ENCODE measurements at regions not wholly inside any gene's neighbourhood (a gene's known extent, or its start where the extent isn't known, plus 50 kb on each side); places are given as distances from the start of the nearest gene placed in this dataset.
A peak's percentile ranks its signal among the peaks of the same experiment; 100 is the strongest.
"Not testable (repeated sequence)": the region's sequence is repeated elsewhere in the genome, so short reads cannot be mapped to it uniquely, and the experiment has no call there.

GRCh38 chr12:131380965-131381705 is 329.8 kb upstream of the SFSWAP start:
- FAIRE-seq, result no peak
- no peak for DNase-seq (ENCODE audit: low spot score in 2 of 2)

DNA sequence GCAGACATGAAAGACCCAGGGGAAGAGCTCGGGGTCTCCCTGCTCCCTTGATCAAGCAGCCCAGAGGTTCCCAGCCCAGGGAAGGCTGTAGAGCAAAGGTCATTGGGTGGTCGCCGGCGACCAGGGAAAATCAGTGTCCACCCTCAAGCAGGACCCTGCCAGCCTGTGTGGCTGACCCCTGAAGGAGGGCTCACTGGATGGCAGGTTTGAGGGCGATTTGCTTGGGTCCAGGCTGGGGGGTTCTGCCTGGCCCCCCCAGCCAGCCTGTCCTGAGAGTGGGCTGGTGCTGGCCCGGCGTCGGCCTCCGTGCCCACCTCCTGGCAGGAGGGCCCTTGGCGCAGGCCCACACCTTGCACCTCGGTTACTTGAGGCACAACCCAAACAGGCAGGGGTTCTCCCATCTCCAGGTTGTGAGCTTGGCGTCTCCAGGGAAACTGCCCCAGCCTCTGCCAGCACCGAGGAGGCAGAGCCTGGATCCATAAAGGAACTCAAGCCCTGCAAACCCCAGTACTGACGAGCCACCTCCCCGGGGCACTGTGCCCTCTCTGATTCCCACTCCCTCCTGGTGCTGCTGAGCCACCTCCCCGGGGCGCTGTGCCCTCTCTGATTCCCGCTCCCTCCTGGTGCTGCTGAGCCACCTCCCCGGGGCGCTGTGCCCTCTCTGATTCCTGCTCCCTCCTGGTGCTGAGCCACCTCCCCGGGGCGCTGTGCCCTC is 329.0 kb upstream of the SFSWAP start:
- no peak for DNase-seq (ENCODE audit: low spot score in 2 of 2)
- FAIRE-seq, result no peak

DNA sequence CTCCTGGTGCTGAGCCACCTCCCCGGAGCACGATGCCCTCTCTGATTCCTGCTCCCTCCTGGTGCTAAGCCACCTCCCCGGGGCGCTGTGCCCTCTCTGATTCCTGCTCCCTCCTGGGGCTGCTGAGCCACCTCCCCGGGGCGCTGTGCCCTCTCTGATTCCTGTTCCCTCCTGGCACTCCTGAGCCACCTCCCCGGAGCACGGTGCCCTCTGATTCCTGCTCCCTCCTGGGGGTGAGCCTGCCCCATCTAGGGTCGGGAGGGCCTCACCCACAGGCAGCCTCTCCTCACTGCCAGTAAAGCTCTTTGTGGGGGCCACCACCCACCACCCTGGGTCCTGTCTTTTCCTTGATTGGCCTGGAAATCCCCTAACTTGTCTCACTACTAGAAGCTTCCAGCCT is 327.6 kb upstream of the SFSWAP start:
- FAIRE-seq (no peak), DNase-seq (ENCODE audit: low spot score in 2 of 2) (no peak)

DNA sequence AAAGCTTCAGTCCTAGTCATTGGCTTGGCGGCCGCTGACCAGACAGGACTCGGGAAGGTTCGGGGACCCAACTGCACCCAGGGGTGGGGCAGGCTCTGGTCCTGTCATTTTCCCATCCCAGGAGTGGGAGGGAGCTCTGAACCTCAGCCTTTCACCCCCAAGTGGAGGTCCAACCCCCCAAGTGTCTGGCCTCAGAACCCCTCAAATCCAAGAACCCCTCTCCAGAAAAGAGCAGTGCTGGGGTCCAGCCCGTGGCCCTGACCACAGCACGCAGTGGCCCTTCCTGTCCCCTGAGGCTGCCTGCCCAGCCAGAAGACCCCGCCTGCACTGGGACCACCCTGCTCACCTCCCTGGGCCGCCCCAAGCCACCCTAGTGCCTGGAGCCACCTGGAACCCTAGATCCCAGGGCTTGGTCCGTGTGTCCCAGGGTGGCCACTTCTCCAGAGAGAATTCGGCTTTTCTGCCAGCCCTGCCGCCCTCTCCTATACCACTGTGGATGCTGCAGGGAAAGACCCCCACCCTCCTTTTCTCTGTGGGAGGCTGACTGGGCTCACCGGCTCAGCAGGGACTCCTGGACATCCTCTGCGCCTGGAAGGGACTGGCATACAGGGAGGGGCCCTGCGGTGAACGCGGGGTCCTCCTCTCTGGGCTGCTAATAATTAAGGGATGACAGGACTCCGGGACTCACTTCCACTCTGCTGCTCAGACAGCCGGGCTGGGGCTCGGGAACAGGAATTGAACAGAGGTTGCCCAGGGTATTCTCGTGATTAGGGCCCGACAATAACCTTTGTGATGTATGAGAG is 326.9 kb upstream of the SFSWAP start:
- DNase-seq (ENCODE audit: low spot score in 2 of 2) (no peak), FAIRE-seq (no peak)

- FAIRE-seq (no peak), DNase-seq (ENCODE audit: low spot score in 2 of 2) (no peak)
These were observed 326.4 kb upstream of the SFSWAP start for GRCh38 chr12:131384544-131384855.

DNA sequence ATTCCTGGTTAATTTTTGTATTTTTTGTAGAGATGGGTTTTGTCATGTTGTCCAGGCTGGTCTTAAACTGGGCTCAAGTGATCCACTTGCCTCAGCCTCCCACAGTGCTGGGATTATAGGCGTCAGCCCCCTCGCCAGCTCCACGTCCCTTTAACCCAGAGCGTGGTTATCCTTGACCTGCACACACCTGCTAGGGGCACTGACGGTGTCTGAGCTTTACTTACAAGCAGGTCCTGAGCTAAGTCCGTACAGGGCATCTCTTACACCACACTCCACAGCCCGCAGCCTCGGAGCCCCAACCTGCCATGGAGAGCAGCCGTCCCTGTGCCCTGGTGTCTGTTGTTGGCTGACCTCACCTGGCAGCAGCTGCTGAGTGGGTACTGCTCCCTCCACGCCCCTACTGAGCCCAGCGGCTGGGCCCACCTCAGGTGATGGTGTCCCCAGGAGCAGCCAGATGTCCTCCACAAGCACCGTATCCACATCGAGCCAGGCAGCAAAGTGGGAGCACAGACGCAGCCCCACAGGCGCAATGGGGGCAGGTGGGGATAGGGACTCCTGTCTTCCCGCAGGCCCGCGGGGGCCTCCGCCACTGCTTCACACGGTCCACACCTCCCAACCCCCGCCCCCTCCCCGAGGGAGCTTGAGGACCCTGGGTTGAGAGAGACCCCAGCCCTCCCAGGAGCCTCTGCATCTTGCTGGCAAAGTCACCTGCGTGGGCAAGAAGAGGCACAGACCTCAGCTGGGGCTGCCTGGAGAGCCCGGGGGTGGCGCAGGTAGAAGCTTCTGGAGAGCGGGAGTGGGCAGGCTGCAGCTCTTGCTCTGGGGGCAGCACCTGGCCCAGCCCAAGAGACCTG is 325.4 kb upstream of the SFSWAP start:
- no peak for FAIRE-seq

DNA sequence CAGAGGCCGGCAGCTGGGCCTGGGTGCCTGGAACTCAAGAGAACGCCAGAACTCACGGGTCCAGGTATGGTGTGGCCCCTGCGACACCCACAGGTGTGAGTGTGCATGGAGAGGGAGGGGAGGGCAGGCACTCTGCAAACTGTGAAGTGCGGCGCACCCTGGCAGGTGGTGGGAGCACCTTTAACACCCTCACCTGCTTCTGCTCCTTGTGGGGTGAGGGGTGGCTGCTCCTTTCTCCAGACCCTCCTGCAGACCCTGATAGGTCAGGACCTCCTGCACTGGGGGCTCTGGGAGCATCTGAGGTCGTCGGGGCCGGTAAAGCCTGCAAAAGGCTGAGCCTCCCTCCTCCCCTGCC is 324.7 kb upstream of the SFSWAP start:
- FAIRE-seq, result no peak
- no peak for DNase-seq (ENCODE audit: low spot score in 2 of 2)

More for the DNA sequence above, 325.4 kb upstream of the SFSWAP start:
- DNase-seq (ENCODE audit: low spot score in 2 of 2), result no peak

GRCh38 chr12:131386781-131387180 is 324.1 kb upstream of the SFSWAP start:
- FAIRE-seq (no peak), DNase-seq (ENCODE audit: low spot score in 2 of 2) (no peak)

DNA sequence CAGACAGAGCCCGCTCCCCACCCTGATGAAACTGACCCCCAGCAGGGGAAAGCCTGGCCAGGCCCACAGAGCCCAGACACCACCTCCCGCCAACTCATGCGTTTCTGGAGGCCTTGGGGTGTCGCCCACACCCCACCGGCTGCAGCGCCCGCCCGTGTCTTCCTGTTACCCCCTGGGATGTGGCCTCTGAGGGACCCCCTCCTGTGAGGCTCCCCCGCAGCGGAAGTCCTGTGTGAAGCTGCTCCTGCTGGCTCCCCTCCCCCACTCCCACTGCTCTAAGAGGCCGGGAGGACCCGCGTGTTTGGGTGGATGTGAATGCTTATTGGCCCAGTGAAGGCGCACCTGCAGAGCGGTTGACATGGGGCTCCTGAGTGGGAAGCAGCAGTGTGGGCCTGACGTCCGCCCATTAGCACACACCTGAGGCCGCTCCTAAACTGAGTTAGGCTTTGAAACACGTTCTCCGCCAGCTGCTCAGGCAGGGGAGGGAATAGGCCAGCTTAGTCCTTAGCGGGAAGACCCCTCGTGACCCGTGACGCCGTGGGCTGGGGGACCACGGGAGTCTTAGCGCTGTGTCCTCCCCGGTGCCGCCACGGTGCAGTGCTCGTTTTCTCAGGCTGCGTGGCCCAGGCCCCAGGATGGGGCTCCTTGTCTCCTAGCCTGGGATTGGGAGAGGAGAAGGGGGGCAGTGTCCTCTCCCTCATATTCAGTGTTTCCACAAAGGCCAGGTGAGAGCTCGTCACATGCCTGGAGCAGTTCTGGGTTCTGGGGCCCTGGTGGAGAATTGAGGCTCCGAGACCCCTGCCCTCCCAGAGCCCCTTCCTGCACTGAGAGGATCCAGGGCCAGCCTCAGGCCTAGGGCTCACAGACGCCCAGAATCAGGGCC is 323.4 kb upstream of the SFSWAP start:
- DNase-seq (ENCODE audit: low spot score in 2 of 2), result no peak
- no peak for FAIRE-seq

- DNase-seq (ENCODE audit: low spot score in 2 of 2), result peak in 1 of 2 donors; percentile 53
- not testable (repeated sequence) for FAIRE-seq
These were observed 322.5 kb upstream of the SFSWAP start for GRCh38 chr12:131388164-131389053.

- no peak for FAIRE-seq
These were observed 321.6 kb upstream of the SFSWAP start for GRCh38 chr12:131389054-131390013.

GRCh38 chr12:131390412-131391334 is 320.2 kb upstream of the SFSWAP start:
- no peak for FAIRE-seq
- DNase-seq (ENCODE audit: low spot score in 2 of 2), result no peak

More at GRCh38 chr12:131389054-131390013, 321.6 kb upstream of the SFSWAP start:
- no peak for DNase-seq (ENCODE audit: low spot score in 2 of 2)

DNA sequence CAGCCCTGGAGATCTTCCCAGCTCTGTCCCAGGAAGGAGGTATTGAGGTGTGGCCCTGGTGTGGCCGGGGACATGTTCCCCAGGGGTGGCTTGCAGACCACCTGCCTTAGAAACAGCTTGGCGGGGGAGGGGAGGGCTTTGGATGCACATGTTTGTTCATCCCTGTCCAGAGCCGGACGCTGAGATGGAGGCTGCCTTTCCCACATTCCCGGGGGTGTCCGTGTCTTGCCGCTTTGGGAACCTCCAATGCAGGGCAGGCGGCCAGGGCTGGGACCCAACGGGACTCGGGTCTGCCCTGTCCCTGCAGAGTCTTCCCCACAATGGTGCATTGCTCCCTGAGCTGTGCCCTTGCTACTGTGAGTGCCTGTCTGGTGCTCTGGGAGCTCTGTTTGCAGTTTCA is 319.5 kb upstream of the SFSWAP start:
- no peak for DNase-seq (ENCODE audit: low spot score in 2 of 2)
- no peak for FAIRE-seq

- DNase-seq (ENCODE audit: low spot score in 2 of 2); FAIRE-seq: not testable (repeated sequence)
These were observed 316.1 kb upstream of the SFSWAP start for GRCh38 chr12:131394752-131395151.

DNA sequence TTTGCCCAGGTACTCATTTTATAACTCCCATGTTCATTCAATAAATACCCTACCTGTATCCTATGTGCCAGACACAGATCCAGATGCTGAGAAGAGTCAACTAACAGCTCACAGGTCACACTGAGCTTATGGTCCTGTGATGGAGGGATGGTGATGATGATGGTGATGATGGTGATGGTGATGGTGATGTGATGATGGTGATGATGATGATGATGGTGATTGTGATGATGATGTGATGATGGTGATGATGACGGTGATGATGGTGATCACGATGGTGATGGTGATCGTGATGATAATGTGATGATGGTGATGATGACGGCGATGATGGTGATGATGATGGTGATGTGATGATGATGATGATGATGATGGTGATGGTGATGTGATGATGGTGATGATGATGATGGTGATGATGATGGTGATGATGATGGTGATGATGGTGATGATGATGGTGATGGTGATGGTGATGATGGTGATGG is 315.6 kb upstream of the SFSWAP start:
- FAIRE-seq, result not testable (repeated sequence)

DNA sequence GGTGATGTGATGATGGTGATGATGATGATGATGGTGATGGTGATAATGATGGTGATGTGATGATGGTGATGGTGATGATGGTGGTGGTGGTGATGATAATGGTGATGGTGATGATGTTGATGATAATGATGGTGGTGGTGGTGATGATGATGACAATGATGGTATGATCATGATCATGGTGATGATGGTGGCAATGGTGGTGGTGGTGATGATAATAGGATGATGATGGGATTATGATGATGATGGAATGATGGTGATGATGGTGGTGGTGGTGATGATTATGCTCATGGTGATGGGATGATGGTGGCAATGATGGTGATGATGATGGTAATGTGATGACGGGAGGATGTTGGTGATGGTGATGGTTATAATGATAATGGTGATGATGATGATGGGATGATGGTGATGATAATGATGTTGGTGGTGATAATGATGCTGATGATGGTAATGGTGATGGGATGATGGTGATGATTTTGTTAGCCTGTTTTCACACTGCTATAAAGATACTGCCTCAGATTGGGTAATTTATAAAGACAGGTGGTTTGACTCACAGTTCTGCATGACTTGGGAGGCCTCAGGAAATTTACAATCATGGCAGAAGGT is 314.8 kb upstream of the SFSWAP start:
- DNase-seq (ENCODE audit: low spot score in 2 of 2) (no peak), FAIRE-seq (no peak)

More for the DNA sequence above, 315.6 kb upstream of the SFSWAP start:
- DNase-seq (ENCODE audit: low spot score in 2 of 2), result not testable (repeated sequence)
